Tibial nerve (tissue), 4 donors: ENCODE measurements at regions not wholly inside any gene's neighbourhood (a gene's known extent, or its start where the extent isn't known, plus 50 kb on each side); places are given as distances from the start of the nearest gene placed in this dataset.

Experiments
- EP300 ChIP-seq, 2 donors: sonication (generic); formaldehyde crosslinking; IDR thresholded peaks; one replicate each; pipeline ENCODE4 v1.6.1; 2017; ENCODE audit warnings: antibody characterized with exemption in 2 of 2, mild to moderate bottlenecking in 1 of 2
- TF ChIP-seq, protein P1 (sequence below), 5 experiments: fragments of 200-600 bp in 3 of 5; fragments of 450-650 bp in 2 of 5; sonication (generic) in 3 of 5; IDR thresholded peaks; one replicate each; pipeline ENCODE4 v1.5.1; 2016 to 2019; ENCODE audit warnings: antibody characterized with exemption in 5 of 5, mild to moderate bottlenecking in 3 of 5, moderate library complexity in 2 of 5

DNA sequence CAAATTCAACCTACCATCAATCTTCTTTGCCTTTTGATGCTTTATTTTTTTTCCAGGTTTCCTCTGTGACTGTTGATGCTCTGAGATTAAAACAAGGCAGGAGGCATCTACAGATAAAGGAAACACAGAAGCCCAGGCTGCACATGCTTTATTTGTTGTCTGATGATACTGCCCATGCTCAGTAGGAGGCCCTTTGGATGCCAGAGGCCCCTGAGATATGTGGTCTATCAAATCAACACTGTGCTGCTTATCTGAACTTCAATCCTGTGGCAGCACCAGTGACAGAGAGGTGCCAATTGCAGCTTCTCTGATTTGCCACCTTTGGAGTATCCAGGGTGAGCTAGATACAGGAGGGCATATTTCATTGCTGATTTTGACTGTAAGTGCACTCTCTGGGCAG, 571.3 kb upstream of the TBX3 start:
- no peak for TF ChIP-seq EP300 (IDR thresholded peaks at IDR 0.05)
- TF ChIP-seq, protein P1, sequence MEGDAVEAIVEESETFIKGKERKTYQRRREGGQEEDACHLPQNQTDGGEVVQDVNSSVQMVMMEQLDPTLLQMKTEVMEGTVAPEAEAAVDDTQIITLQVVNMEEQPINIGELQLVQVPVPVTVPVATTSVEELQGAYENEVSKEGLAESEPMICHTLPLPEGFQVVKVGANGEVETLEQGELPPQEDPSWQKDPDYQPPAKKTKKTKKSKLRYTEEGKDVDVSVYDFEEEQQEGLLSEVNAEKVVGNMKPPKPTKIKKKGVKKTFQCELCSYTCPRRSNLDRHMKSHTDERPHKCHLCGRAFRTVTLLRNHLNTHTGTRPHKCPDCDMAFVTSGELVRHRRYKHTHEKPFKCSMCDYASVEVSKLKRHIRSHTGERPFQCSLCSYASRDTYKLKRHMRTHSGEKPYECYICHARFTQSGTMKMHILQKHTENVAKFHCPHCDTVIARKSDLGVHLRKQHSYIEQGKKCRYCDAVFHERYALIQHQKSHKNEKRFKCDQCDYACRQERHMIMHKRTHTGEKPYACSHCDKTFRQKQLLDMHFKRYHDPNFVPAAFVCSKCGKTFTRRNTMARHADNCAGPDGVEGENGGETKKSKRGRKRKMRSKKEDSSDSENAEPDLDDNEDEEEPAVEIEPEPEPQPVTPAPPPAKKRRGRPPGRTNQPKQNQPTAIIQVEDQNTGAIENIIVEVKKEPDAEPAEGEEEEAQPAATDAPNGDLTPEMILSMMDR (IDR thresholded peaks at IDR 0.05) = no peak
